ENCODE measurements at regions not wholly inside any gene's neighbourhood (a gene's known extent, or its start where the extent isn't known, plus 50 kb on each side); places are given as distances from the start of the nearest gene placed in this dataset.
A peak's percentile ranks its signal among the peaks of the same experiment; 100 is the strongest.

GRCh38 chrX:46447384-46447783 lies 97.8 kb downstream of the ZNF674 start:
- DNase-seq (ENCODE audit: low read depth) = no peak
- H3K4me3 ChIP-seq (ENCODE audit: low read depth, low read length) = peak overlapping the region; percentile 65

DNA sequence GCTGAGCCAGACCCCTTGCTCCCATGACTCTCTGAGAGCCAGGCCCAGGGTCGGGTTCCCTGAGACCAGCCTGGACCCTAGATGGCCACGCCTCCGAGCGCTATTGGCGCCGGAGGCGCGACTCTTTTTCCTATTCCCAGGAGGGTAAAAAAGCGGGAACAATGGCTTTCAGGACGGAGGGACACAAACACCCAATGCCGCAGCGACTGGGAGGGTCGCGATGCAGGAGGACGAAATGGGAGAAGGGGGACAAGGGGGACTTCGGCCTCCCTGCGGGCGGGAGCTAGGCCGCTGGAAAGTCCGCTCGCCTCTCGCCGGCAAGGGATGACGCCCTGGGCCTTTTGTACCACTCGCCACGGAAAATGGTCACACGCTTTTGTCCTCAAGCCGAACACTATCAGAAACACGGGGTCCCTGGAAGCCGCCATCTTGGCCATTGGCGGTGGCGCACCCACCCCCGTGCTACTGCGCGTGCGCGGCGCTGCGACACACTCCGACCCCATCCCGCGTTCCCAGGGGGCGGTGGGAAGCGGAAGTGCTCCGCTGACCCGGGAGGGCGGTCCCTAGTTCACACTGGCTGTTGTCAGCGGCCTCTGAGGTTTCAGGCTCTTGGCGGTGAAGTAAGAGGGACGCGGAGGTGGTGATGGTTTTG lies 98.4 kb downstream of the ZNF674 start:
- DNase-seq (ENCODE audit: low read depth) = peak; percentile 25
- peak overlapping the region; percentile 65 for H3K4me3 ChIP-seq (ENCODE audit: low read depth, low read length)

- no peak overlapping the region for H3K4me3 ChIP-seq (ENCODE audit: low read depth, low read length)
- DNase-seq (ENCODE audit: low read depth) = peak; percentile 63
Observed at GRCh38 chrX:46444011-46444410, 101.2 kb downstream of the ZNF674 start.

GRCh38 chrX:46436744-46437143 lies 108.5 kb downstream of the ZNF674 start:
- H3K4me3 ChIP-seq (ENCODE audit: low read depth, low read length) = no peak overlapping the region
- no peak for DNase-seq (ENCODE audit: low read depth)

DNA sequence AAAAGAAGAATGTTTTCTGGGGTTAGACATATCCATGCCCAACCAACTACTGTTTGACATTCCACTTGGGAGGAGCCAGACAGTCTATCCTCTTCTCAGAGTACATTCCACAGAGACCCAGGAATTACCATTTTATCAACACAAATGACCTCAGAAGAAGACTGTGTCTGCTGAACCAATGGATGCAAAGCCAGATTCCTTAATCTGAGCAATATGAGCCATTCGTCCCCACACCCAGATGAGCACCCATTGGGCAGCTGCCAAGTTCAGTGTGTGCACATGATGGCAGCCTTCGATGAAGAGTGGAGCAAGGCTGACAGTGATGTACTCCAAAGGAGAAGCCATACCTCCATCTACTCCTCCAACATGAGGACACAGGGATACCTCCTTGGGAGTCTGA lies 111.3 kb downstream of the ZNF674 start:
- no peak for DNase-seq (ENCODE audit: low read depth)
- H3K4me3 ChIP-seq (ENCODE audit: low read depth, low read length) = no peak overlapping the region

DNA sequence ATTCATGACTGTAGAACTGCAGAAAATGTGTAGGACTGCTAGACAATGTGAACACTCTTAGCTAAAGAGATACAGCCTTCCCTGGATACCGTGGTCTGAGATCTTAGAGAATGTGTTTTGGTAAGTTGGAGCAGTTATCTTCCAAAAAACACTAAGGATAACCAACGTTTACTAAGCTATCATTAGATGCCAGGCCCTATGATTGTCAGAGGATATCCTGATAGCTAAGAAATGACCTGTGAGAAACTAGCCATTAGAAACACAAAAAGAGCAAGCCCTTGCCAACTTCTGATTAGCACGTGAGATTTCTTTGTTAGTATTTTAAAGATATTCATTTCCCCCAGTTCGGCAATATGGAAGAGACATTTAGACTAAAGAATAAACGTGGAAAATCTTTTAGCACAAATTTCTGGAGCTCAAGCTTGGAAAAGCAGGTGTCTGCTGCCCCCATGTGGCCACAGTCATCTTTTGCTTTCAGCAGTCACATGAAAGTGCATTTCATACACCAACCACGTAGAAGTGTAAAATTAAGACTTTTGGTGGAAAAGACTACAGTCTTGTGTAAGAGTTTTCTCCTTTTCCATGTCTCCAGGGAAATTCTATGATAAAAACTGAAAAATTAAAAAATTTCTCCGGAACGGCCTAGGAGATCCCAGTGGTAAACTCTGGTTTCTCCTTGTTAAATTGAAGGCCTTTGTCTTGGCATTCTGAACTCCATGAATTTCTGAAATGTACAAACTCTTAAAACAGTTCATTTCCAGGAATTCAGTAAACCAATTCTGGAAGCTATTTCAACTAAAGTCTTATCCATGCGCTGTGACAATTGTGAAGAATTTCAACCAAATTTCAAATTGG lies 136.4 kb downstream of the ZNF674 start:
- DNase-seq (ENCODE audit: low read depth) = no peak
- H3K4me3 ChIP-seq (ENCODE audit: low read depth, low read length) = no peak overlapping the region

DNA sequence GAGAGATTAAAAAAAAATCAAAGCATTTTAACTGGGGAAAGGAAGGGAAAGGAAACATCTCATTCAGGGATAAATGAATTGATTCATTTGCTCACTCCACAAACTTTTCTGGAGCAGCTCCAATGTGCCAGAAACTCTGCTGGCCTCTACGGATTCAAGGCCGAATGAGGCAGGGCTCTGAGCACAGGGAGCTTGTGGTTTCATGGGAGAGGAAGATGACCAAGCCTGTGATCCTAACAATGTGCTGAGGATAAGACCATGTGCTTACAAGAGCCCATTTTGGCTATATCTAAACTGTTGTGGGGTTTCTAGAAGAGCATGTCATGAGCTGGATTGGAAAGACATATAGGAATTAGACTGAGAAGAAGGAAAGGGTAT lies 137.5 kb downstream of the ZNF674 start:
- no peak for DNase-seq (ENCODE audit: low read depth)

DNA sequence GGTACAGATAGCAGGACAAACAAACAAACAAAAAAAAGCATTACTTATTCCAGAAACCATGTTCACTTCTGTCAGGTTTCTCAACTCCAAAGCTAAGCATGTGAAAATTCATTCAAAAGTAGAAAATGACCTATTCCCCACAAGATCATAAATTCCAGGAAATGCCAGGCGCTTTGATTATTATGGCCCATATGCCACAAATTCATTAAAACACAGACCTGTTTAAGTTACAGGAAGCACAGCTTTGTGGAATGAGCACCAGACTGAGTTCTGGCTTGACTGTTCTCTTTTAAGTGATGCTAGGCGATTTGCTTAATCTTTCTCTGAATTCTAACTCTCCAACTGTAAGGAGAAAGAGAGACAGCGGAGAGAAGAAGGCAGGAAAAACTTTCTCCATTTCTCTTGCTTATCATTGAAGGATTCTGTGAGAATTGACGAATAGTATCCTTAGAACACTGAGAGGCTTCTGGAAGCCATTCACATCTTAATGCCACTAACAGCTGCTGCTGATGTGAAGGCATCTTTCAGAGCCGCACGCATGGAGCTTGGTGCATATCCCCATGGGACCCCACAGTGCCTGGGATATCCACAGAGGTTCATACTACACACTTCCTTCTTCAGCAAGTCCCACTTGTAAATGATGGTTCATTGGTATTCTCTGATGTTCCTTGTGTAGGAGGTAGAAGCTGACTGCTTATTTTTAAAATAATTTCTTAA lies 138.0 kb downstream of the ZNF674 start:
- DNase-seq (ENCODE audit: low read depth) = no peak
- H3K4me3 ChIP-seq (ENCODE audit: low read depth, low read length) = no peak overlapping the region

More for the DNA sequence above, 137.5 kb downstream of the ZNF674 start:
- H3K4me3 ChIP-seq (ENCODE audit: low read depth, low read length) = no peak overlapping the region

GRCh38 chrX:46404774-46405173 lies 140.4 kb downstream of the ZNF674 start:
- DNase-seq (ENCODE audit: low read depth) = no peak
- no peak overlapping the region for H3K4me3 ChIP-seq (ENCODE audit: low read depth, low read length)

GRCh38 chrX:46400530-46401443 lies 144.4 kb downstream of the ZNF674 start:
- no peak overlapping the region for H3K4me3 ChIP-seq (ENCODE audit: low read depth, low read length)
- DNase-seq (ENCODE audit: low read depth) = no peak

GRCh38 chrX:46398874-46399273 lies 146.3 kb downstream of the ZNF674 start:
- H3K4me3 ChIP-seq (ENCODE audit: low read depth, low read length) = no peak overlapping the region
- DNase-seq (ENCODE audit: low read depth) = no peak

DNA sequence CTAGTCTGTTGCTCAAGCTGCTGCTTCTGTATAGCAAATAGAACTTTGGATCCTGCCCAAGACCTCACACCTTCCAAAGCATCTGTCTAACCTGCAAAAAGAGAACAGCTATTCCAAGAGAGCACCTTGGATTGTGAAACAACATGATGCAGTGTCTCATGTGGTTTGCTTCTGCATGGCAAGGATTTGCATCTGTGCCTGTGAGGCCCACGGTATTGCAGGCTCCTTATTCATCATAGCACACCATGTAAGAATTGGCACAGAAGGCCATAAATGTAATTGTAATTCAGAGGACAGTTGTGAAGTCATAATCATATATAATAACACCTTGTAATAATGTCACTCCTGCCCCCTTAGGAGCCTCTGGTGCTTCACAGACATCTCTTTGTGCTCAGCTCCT lies 147.1 kb downstream of the ZNF674 start:
- no peak overlapping the region for H3K4me3 ChIP-seq (ENCODE audit: low read depth, low read length)
- DNase-seq (ENCODE audit: low read depth) = no peak

DNA sequence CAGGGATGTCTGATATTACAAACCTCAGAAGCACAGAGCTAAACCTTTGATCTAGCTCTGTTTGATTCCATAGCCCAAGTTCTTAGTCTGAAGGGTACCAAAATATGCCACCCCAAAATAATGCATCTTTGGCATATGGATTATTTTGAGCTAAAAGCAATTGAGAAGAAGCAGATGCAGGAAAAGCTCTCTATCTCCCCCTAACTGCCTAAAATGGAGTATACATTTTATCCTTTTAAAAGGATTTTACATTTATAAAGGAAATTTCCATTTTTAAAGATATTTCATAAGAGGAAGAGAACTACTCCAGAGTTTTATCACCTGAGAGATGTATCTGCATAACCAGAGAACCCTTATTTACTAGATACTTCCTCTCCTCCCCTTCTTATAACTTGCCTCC lies 158.7 kb downstream of the ZNF674 start:
- H3K4me3 ChIP-seq (ENCODE audit: low read depth, low read length) = no peak overlapping the region
- DNase-seq (ENCODE audit: low read depth) = no peak

GRCh38 chrX:46383006-46383405 lies 162.2 kb downstream of the ZNF674 start:
- no peak overlapping the region for H3K4me3 ChIP-seq (ENCODE audit: low read depth, low read length)
- DNase-seq (ENCODE audit: low read depth) = no peak

DNA sequence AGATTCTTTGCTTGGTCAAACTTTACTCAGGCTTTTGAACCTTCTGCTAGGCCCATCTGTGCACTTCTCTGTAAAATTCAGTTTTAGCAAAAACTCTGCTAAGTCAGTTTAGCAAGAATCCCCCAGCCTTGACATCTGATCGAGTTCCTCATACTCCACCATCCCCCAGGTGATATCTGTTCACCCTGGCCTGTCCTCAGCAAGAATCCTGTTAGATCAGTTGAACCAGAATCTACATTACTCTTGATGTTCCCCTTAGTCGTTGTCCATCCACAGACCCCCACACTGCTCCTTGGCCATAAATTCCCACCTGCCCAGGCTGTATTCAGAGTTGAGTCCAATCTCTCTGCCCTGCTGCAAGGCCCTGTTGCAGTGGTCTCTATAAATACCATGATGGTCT lies 162.6 kb downstream of the ZNF674 start:
- H3K4me3 ChIP-seq (ENCODE audit: low read depth, low read length) = no peak overlapping the region
- no peak for DNase-seq (ENCODE audit: low read depth)

GRCh38 chrX:46381630-46382029 lies 163.6 kb downstream of the ZNF674 start:
- no peak for DNase-seq (ENCODE audit: low read depth)
- H3K4me3 ChIP-seq (ENCODE audit: low read depth, low read length) = no peak overlapping the region

GRCh38 chrX:46380148-46380752 lies 165.0 kb downstream of the ZNF674 start:
- H3K4me3 ChIP-seq (ENCODE audit: low read depth, low read length) = no peak overlapping the region
- DNase-seq (ENCODE audit: low read depth) = no peak

DNA sequence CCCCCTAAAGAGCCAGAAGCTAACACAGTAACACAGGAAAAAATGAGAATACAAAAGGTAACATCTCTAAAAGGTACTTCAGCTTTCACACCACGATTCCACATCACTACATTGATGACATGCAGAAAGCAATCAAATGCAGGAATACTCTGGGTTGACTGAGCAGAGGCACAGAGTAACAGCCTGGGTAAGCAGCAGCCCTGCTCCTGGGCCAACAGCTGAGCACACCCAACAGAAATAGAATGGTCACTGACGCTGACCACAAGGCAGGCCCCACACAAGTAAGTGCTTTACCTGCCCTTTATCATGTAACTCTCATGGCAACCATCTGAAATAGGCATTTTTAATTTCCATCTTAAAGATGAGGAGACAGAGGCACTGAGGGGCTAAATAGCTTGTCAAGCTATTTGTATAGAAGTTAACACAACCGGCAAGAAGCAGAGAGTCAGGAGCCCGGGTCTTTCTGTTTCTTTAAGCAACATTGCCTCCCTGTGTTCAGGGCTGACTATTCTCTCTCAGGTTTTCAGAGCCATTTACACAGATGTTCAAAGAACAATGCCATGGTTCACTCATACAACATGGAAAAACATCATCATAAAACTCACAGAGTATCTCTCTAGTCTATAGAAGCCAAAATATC lies 168.9 kb downstream of the ZNF674 start:
- H3K4me3 ChIP-seq (ENCODE audit: low read depth, low read length) = no peak overlapping the region
- no peak for DNase-seq (ENCODE audit: low read depth)

GRCh38 chrX:46375831-46376230 lies 169.4 kb downstream of the ZNF674 start:
- DNase-seq (ENCODE audit: low read depth) = no peak
- H3K4me3 ChIP-seq (ENCODE audit: low read depth, low read length) = no peak overlapping the region
